ENCODE measurements at regions not wholly inside any gene's neighbourhood (a gene's known extent, or its start where the extent isn't known, plus 50 kb on each side); places are given as distances from the start of the nearest gene placed in this dataset.

DNA sequence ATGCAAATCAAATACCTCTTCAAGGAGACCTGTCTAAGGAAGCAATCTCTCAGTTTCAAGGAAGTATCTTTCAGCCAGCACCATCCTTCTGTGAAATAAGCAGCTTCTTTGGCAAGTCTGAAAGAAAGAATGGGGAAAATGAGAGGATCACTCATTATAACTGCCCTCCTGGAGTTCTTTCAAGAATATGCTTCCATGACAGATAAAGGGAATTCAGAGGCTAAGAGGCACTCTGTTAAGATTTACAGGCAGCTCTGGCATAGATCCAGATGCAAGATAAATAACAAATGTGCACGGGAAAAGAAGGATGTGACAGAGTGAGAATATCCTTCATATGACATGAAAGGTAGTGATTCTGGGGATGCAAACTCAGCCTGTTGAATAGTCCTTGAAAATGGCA lies 348.2 kb upstream of the CCNG1 start:
- TF ChIP-seq, protein P1, sequence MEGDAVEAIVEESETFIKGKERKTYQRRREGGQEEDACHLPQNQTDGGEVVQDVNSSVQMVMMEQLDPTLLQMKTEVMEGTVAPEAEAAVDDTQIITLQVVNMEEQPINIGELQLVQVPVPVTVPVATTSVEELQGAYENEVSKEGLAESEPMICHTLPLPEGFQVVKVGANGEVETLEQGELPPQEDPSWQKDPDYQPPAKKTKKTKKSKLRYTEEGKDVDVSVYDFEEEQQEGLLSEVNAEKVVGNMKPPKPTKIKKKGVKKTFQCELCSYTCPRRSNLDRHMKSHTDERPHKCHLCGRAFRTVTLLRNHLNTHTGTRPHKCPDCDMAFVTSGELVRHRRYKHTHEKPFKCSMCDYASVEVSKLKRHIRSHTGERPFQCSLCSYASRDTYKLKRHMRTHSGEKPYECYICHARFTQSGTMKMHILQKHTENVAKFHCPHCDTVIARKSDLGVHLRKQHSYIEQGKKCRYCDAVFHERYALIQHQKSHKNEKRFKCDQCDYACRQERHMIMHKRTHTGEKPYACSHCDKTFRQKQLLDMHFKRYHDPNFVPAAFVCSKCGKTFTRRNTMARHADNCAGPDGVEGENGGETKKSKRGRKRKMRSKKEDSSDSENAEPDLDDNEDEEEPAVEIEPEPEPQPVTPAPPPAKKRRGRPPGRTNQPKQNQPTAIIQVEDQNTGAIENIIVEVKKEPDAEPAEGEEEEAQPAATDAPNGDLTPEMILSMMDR (optimal IDR thresholded peaks at IDR 0.05 in 1 of 3, IDR thresholded peaks at IDR 0.05 in 1 of 3, conservative IDR thresholded peaks at IDR 0.05 in 1 of 3; ENCODE audit: extremely low read depth in 1 of 3, insufficient read depth in 2 of 3, low read length in 3 of 3), result no peak
- TF ChIP-seq EZH2 (IDR thresholded peaks at IDR 0.05; ENCODE audit: low read length), result no peak

Data from keratinocyte (primary cell).